GM04503 (cell line): ENCODE measurements at regions not wholly inside any gene's neighbourhood (a gene's known extent, or its start where the extent isn't known, plus 50 kb on each side); places are given as distances from the start of the nearest gene placed in this dataset.
"Not testable (repeated sequence)": the region's sequence is repeated elsewhere in the genome, so short reads cannot be mapped to it uniquely, and the experiment has no call there.

Experiments used
- DNase-seq: peaks from one replicate; pipeline ENCODE4 v3.0.0-alpha.2; 2012; ENCODE audit warnings: low read depth

- DNase-seq: no peak
These were observed 404.7 kb upstream of the PODXL start for GRCh38 chr7:131961054-131961680.

- DNase-seq: no peak
These were observed 402.8 kb upstream of the PODXL start for GRCh38 chr7:131959106-131959812.

DNA sequence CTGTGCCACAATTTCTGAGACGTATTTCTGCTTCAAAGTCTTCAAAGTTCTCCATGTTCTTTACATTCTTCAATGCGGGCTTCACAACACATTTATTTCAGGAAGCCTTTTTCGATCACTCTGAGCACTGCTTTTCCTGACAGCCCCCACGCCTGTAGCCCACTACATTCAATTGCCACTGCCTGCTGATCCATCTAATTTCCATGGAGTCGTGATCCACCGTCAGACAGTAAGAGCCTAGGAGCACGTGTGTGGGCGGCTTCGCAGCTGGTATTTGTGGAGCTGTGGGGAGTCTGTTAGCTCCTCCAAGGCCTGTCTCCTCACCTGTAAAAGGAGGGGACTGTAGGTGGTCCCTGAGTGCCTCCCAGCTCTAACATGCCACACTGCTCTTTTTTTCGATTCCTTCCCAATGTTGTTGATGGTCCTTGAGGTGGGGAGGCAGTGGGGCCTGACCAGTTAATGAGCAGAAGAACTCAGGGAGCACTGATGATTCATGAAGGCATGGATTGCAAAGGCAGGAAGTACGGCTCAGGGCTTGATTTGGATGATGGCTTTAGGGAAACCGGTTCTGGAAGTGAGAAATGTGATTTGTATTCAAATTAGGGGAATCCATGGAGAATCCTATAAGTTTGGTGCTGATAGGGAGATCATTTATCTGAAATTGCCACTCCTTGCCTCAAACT lies 401.1 kb upstream of the PODXL start:
- no peak for DNase-seq

DNA sequence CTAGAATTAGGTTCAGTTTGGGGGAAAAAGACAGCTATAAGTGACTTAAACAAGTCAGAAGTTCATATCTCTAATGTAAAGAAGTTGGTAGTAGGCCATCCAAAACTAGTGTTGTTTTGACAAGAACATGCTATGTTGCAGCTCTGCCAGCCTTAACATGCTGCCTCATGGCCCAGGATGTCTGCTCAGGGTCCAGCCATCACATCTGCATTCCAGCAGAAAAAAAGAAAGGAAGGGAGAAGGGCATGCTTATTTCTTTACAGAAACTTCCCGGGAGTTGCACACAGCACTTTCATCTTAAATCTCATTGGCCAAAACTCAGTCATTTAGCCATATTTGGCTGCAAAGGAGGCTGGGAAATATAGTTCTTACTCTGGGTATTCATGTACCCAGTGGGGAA lies 400.4 kb upstream of the PODXL start:
- DNase-seq: no peak

- no peak for DNase-seq
These were observed 399.3 kb upstream of the PODXL start for GRCh38 chr7:131955679-131956078.

- DNase-seq: no peak
These were observed 396.8 kb upstream of the PODXL start for GRCh38 chr7:131953184-131953583.

DNA sequence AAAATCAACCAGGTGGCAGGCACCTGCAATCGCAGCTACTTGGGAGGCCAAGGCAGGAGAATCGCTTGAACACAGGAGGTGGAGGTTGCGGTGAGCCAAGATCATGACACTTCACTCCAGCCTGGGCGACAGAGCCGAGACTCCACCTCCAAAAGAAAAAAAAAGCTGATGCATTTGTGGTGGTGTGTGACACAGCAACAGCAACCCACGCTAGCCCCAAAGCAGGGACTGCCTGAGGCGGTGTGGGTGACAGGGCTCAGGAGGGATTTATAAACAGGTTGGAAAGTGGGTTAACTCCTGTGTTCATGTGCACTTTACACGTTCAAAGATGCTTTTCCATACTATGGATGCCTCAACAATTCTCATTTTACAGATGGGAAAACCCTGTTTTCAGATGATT lies 395.9 kb upstream of the PODXL start:
- no peak for DNase-seq

- DNase-seq: no peak
These were observed 394.3 kb upstream of the PODXL start for GRCh38 chr7:131950758-131951157.

GRCh38 chr7:131949659-131950058 lies 393.2 kb upstream of the PODXL start:
- no peak for DNase-seq

GRCh38 chr7:131948434-131949053 lies 392.1 kb upstream of the PODXL start:
- no peak for DNase-seq

GRCh38 chr7:131947661-131948060 lies 391.2 kb upstream of the PODXL start:
- no peak for DNase-seq

- DNase-seq: no peak
These were observed 389.6 kb upstream of the PODXL start for GRCh38 chr7:131945957-131946544.

GRCh38 chr7:131945313-131945911 lies 389.0 kb upstream of the PODXL start:
- no peak for DNase-seq

DNA sequence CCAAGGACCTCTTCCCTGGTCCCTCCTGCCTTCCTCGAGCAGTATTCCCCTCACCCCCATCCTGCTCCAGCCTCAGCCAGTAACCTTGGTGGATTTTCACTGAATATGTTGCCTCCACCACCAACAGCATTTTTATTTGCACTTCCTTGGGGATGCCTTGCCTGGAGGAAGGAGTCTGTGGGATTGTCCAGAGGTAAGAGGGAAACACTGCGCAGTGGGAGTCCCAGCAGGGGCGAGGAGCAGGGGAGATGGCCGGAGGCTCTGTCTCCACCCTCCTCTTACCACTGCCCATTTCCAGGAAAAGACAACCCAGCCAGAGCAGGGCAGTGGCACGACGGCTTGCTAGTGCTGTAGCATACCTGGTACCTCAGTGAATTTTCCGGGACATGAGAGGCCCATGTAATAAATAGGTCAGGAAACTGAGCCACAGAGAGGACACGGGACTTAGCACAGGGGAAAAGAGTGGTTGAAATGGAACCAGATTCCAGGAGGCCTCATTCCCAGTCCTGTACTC lies 388.2 kb upstream of the PODXL start:
- DNase-seq: no peak

DNA sequence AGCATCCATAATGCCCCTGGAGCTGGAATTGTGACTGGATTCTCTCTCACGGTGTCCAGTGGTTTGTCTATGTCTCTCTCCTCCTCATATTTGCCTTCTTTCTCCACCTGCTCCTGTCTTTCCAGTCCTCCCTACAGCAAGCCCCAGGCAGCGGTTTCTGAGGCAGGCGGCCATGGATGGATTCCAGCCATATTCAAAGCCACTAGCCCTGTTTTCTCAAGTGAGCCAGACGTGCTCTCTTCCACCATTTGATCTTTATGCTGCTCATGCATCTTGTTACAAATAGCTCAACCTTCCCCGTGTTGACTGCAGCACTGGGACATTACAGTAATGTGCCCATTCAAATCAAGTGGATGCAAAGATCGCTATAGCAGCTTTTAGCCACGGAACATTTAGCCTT lies 387.2 kb upstream of the PODXL start:
- no peak for DNase-seq

DNA sequence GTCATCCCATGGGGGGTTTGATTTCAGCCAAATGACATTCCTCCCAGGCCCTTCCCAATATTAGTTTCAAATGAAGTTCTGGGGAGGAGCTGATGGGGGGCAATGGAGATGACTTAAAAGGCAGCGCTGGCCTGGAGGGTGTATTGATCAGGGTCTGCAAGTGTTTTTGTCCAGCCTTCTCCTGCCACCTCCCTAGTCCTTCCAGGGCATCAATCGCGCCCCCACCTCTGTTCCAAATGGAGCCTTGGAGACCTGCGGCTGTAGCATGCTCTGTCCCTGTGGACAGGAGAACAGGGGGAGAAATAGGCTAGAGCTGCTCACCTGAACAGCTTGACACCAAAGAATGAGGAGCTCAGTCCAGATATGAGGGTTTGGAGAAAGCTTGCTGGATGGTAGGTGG lies 386.8 kb upstream of the PODXL start:
- no peak for DNase-seq

- no peak for DNase-seq
These were observed 386.1 kb upstream of the PODXL start for GRCh38 chr7:131942287-131943150.

GRCh38 chr7:131941291-131941690 lies 384.9 kb upstream of the PODXL start:
- DNase-seq: no peak

DNA sequence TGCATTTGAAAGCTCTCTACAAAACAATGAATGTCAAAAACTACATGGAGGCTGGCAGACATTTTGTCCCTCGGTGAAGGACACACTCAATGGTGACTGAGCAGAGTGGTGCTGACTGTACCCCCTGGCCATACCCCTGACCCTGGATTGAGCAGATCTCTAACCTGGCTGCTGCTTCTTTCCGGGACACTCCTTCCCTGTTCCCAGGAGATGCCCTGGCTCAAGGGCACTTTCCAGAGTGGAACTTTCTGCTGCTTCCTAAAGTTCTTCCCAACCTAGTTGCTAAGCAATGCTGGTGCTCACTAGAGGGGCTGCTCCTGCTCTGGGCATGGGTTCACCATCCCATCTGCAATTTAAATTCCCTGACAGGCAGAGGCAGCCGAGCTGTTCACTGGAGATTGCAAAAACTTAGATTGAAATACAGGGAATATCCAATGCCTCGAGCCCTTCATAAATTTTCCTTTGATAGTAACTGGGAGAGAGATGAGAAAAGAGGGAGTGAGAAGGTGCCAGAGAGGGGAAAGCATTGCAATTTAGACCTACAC lies 384.3 kb upstream of the PODXL start:
- DNase-seq: no peak

- DNase-seq: not testable (repeated sequence)
These were observed 382.4 kb upstream of the PODXL start for GRCh38 chr7:131938788-131939187.

GRCh38 chr7:131937868-131938267 lies 381.4 kb upstream of the PODXL start:
- no peak for DNase-seq
